NCI-H526 treated with DMSO at 0.1 percent for 48 hours (cell line): ENCODE measurements at regions not wholly inside any gene's neighbourhood (a gene's known extent, or its start where the extent isn't known, plus 50 kb on each side); places are given as distances from the start of the nearest gene placed in this dataset.
A peak's percentile ranks its signal among the peaks of the same experiment; 100 is the strongest.

ENCODE experiments used
- DNase-seq: peaks from one replicate; lab custom pipeline; 2025; lab: John Stamatoyannopoulos, UW

DNA sequence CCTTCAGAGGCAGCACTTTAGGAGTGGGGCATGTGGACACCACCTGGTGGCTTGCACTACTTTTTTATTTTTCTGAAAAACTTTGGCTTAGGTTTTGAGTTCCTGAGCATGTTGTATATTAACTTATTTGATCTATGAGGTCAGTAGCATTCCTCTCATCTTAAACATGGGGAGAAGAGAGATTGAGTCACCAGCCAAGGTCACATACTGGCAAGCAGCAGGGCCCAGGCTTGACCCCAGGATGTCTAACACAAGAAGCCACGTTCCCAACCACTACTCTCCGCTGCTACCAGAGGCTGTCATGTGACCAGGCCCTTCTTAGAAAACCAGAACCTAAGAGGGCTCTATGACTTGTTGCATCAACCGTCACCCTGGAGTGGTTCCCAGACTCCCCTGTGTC is 210.3 kb upstream of the GPR26 start:
- no peak for DNase-seq

DNA sequence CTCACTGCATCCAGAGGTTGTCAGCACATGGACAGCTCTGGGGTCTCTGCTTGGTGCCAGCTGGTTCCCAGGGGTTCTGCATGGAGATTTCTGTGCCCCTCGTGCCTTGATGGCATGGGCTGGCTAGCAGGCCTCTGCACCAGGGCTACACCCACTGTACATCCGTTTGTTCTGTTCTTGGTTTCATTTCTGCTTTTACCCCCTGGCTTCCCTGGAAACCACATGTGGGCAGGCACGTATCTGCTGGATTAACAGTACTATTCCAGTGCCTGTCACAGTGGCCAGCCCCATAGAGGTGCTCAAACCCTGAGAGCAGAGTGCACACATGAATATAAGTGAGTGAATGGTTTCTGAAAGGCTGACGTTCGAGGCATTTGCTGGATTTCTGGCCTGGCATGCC is 207.2 kb upstream of the GPR26 start:
- DNase-seq = no peak

- no peak for DNase-seq
Observed at GRCh38 chr10:123459371-123460091, 206.6 kb upstream of the GPR26 start.

- no peak for DNase-seq
Observed at GRCh38 chr10:123462246-123462645, 203.9 kb upstream of the GPR26 start.

- no peak for DNase-seq
Observed at GRCh38 chr10:123462756-123463155, 203.4 kb upstream of the GPR26 start.

DNA sequence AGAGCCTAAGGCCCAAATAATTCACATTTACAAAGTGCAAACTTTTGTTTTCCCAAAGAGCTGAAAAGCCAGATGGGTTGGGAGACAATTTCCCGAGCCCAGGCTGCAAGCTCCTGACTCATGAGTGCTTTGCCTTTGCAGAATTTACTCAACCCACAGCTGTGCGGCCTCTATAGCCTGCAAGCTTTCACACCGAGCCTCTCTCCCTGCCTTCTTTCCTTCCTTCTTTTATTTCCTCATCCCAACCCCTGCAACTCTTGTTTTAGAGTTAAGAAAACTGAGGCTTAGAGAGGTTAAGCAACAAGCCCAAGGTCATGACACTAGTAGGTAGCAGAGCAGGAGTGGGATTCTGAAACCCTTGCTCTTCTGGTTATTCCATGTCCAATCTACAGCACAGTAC is 203.0 kb upstream of the GPR26 start:
- no peak for DNase-seq

GRCh38 chr10:123463698-123464097 is 202.5 kb upstream of the GPR26 start:
- DNase-seq = no peak

DNA sequence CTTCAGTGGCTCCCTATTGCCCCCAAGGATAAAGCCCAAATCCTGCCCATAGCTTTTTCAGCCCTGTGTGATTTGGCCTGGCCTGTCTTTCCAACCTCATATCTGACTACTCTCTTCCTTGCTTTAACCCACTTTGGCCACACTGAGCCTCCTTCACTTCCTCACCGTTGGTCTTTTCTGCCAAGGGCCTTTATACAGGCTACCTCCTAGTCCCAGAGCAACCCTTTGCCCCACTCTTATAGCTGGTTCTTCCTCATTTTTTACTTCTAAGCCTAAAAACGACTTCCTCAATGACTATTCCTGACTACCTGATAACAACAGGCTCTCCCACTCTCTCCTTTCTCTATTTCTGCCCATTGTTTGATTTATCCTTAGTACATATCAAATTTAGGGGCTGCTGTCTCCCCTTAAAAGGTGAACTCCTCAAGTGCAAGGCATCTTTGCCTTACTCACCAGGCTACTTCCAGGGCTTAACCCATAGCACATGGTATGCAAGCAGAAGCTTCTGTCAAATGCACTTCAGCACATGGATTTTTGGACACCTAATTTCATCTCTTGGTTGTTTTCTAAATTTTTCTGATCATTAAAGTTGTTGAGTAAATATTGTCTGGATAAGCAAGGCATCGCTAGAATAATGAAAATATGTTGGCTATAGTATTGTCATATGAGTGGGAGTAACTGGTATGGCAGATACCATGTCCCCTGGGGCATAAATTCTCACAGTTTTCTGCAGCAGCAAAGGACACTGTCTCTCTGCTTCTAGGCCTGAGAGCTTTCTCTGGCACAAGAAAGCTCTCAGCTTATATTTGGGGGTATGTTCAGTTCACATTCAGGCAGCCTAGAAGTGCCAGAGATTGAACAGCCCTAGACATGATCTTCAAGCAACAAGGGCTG is 201.5 kb upstream of the GPR26 start:
- DNase-seq = no peak

- DNase-seq = no peak
Observed at GRCh38 chr10:123470336-123470921, 195.7 kb upstream of the GPR26 start.

DNA sequence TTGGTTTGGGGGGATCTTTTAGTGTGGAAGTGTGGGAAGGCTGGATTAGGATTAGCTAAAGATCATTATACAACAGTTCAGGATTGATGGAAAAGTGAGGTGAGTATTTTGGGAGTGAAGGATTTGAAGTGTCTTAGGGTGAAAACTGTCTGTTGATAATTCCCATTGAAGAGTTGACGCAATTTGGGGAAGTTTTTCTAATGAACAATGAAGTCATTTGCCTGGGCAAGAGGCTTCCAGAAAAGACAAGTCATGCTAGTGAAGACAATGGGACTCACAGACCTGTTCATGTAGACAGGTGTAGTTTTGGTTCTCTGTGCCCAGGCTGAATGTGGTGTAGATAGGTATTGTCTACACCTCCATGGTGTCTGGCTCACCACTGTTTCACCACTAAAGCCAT is 194.3 kb upstream of the GPR26 start:
- DNase-seq = no peak

DNA sequence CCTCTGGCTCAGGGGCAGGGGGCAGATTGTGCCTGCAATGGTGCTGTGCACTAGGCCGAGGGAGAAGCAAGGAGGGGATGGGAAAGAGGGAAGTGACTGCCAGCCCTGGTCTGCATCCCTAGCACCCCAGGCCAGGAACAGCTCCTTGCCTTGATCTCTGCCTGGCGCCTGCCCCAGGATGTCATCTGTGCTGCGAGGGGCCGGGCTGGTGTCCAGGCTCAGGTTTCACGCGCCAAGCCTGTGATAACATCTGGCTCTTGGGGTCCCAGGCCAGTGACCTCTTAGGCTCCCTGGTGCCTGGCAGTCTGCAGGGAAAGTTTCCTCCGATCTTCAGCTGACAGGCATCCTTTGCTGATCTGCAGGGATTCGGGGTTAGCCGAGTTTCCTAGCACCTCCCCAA is 193.5 kb upstream of the GPR26 start:
- no peak for DNase-seq

DNA sequence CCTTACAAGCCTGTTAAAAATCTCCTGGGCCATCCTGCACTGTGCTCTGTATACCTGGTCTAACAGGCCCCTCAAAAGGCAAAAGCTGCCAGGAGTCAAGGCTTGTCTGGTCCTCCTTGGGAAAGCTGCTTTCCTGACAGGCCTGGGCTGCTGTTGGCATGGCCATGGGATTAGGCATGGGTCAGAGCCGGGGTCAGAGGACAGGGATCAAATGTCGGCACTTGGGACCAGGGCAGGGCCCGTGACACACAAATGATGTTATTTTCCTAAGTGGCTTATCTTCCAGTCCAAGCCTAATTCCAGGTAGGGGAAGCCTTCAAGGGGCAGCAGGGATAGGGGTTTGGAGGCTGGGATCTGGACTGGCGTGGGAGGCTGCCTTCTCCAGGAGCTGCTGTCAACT is 191.5 kb upstream of the GPR26 start:
- no peak for DNase-seq

GRCh38 chr10:123475466-123475865 is 190.7 kb upstream of the GPR26 start:
- no peak for DNase-seq

- DNase-seq = peak; percentile 97
Observed at GRCh38 chr10:123478116-123478515, 188.0 kb upstream of the GPR26 start.

- DNase-seq = peak; percentile 31
Observed at GRCh38 chr10:123479640-123480039, 186.5 kb upstream of the GPR26 start.

GRCh38 chr10:123480344-123480743 is 185.8 kb upstream of the GPR26 start:
- no peak for DNase-seq

DNA sequence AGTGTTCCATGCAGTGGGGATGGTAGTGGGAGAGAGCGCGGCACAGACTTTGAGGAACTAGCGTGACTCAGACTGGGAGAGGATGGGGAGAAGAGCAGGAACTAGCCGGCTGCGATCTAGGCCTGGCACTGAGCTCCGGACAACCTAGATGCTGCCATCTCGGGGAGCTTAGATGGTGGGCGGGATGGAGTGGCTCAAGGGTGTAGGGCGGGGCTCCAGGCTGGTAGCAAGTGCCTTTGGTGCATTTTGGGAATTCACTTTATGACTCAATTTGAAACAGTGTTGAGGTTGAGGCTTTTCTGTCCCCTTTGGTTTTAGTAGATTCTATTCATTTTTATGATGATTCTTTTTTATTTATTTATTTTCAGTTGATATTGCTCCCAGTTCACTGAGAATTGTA is 185.3 kb upstream of the GPR26 start:
- no peak for DNase-seq

DNA sequence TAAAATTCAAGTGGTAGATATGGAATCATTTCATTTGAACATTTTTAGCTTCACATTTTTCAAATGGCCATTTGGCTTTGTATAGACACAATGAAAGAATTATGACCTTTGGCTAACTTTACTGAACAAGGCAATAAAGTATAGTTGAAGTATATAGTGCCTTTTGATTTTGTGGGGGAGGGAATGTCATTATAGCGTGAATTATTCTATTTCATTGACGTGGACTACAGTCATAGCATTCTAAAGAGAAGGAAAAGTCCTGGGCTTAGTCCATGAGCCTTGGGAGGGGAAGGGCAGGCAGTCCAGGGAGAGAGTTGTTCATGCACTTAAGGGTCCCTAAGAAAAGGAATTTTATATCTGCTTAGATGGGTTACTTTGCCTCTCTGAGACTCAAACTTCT is 181.4 kb upstream of the GPR26 start:
- DNase-seq = no peak

DNA sequence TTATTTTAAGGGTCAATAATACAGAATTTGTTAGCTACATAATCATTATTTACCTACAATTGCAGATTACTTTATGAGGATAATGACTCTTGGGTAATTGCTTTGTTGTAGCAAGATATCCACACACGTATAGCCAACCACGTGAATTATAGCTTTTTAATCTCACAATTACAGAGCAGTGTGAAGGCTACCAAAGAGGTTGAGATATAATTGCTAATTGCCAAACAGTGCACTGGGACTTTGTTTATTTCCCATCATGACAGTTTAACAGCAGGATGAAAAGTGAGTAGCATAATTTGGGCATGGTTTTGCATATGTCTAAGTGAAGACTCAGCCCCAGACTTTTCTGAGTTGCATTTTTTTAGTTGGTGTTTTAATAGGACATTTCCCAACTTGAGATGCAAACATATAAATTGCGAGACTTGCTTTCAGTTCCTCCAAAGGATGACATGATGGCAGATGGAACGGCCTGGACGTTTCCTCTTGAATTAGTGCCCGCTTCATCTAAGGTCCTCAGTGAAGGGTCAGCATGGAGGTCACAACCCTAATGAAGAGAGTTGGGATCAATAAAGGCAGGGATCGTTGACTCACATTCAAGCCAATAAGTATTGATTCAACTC is 180.7 kb upstream of the GPR26 start:
- DNase-seq = peak; percentile 92

DNA sequence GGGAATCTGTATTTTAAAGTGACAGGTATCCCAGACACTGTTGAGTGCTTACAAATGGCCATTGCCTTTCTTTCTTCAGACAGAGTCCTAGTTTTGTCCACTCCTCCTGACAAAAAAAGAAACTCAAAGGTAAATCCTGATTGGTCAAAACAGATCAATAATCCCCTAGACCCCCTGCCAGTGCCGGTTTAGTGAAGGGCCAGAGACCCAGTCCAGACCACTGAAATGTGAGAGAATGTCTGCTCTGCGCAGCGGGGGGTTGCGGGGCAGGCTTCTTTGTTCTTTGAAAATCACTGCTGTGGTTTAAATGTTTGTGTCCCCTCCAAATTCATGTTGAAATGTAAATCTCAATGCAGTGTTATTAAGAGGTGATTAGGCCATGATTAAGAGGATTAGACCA is 177.7 kb upstream of the GPR26 start:
- DNase-seq = no peak

GRCh38 chr10:123491364-123491763 is 174.8 kb upstream of the GPR26 start:
- DNase-seq = no peak

DNA sequence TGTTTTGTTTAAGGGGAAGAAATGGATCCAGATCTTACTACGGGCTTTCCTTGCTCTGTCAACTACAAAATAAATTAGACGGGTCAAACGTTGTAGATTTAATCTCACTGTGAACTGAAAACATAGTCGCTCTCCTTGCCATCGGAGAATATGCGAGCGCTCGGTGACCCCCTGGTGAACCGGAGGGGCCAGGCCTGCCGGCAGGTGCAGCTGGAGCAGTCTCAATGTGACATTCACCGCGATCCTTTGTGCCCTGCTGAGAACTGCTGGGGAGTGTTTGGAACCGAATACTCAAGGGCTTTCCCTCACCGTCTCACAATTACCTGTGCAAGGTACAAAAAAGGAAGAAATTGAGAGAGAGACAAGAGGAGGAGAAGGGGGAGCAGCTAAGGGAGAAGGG is 174.1 kb upstream of the GPR26 start:
- DNase-seq = peak; percentile 16
